Lower leg skin (tissue), 3 donors: ENCODE measurements at regions not wholly inside any gene's neighbourhood (a gene's known extent, or its start where the extent isn't known, plus 50 kb on each side); places are given as distances from the start of the nearest gene placed in this dataset.

Experiments used
- CTCF ChIP-seq, 3 donors: fragments of 450-650 bp; IDR thresholded peaks; one replicate each; pipeline ENCODE4 v1.5.1; 2016; ENCODE audit warnings: antibody characterized with exemption in 3 of 3, mild to moderate bottlenecking in 3 of 3, moderate library complexity in 2 of 3
- POLR2A ChIP-seq, 2 donors: fragments of 450-650 bp; IDR thresholded peaks; one replicate each; pipeline ENCODE4 v1.6.1; 2016 to 2017; ENCODE audit warnings: antibody characterized with exemption in 2 of 2, mild to moderate bottlenecking in 1 of 2, moderate library complexity in 1 of 2

- TF ChIP-seq CTCF (IDR thresholded peaks at IDR 0.05) (no peak), POLR2A (IDR thresholded peaks at IDR 0.05) (no peak)
Measured at GRCh38 chr1:62385923-62386322, 50.9 kb upstream of the USP1 start.
